ENCODE measurements at regions not wholly inside any gene's neighbourhood (a gene's known extent, or its start where the extent isn't known, plus 50 kb on each side); places are given as distances from the start of the nearest gene placed in this dataset.

GRCh38 chr5:166532456-166533220 lies 1758.8 kb upstream of the WWC1 start:
- no peak for DNase-seq (ENCODE audit: extremely low read depth in 1 of 11, low read depth in 9 of 11, low spot score in 4 of 11)

GRCh38 chr5:166535641-166536040 lies 1755.8 kb upstream of the WWC1 start:
- no peak for DNase-seq (ENCODE audit: extremely low read depth in 1 of 11, low read depth in 9 of 11, low spot score in 4 of 11)

- DNase-seq (ENCODE audit: extremely low read depth in 1 of 11, low read depth in 9 of 11, low spot score in 4 of 11): no peak
These were observed 1751.3 kb upstream of the WWC1 start for GRCh38 chr5:166540156-166540555.

GRCh38 chr5:166551384-166551783 lies 1740.1 kb upstream of the WWC1 start:
- no peak for DNase-seq (ENCODE audit: extremely low read depth in 1 of 11, low read depth in 9 of 11, low spot score in 4 of 11)

GRCh38 chr5:166553778-166554177 lies 1737.7 kb upstream of the WWC1 start:
- DNase-seq (ENCODE audit: extremely low read depth in 1 of 11, low read depth in 9 of 11, low spot score in 4 of 11): no peak

GRCh38 chr5:166561759-166562158 lies 1729.7 kb upstream of the WWC1 start:
- DNase-seq (ENCODE audit: extremely low read depth in 1 of 11, low read depth in 9 of 11, low spot score in 4 of 11): no peak

GRCh38 chr5:166562246-166562645 lies 1729.2 kb upstream of the WWC1 start:
- no peak for DNase-seq (ENCODE audit: extremely low read depth in 1 of 11, low read depth in 9 of 11, low spot score in 4 of 11)

GRCh38 chr5:166566725-166567124 lies 1724.7 kb upstream of the WWC1 start:
- peak in 2 of 11 donors; percentile 0 to 1 for DNase-seq (ENCODE audit: extremely low read depth in 1 of 11, low read depth in 9 of 11, low spot score in 4 of 11)

GRCh38 chr5:166570865-166571264 lies 1720.6 kb upstream of the WWC1 start:
- DNase-seq (ENCODE audit: extremely low read depth in 1 of 11, low read depth in 9 of 11, low spot score in 4 of 11): no peak

GRCh38 chr5:166571668-166572067 lies 1719.8 kb upstream of the WWC1 start:
- no peak for DNase-seq (ENCODE audit: extremely low read depth in 1 of 11, low read depth in 9 of 11, low spot score in 4 of 11)

- DNase-seq (ENCODE audit: extremely low read depth in 1 of 11, low read depth in 9 of 11, low spot score in 4 of 11): no peak
These were observed 1715.1 kb upstream of the WWC1 start for GRCh38 chr5:166576323-166576722.

- no peak for DNase-seq (ENCODE audit: extremely low read depth in 1 of 11, low read depth in 9 of 11, low spot score in 4 of 11)
These were observed 1709.6 kb upstream of the WWC1 start for GRCh38 chr5:166581826-166582225.

GRCh38 chr5:166582416-166582815 lies 1709.0 kb upstream of the WWC1 start:
- no peak for DNase-seq (ENCODE audit: extremely low read depth in 1 of 11, low read depth in 9 of 11, low spot score in 4 of 11)

- DNase-seq (ENCODE audit: extremely low read depth in 1 of 11, low read depth in 9 of 11, low spot score in 4 of 11): no peak
These were observed 1696.9 kb upstream of the WWC1 start for GRCh38 chr5:166594567-166594966.

- DNase-seq (ENCODE audit: extremely low read depth in 1 of 11, low read depth in 9 of 11, low spot score in 4 of 11): no peak
These were observed 1696.0 kb upstream of the WWC1 start for GRCh38 chr5:166595274-166595951.

- no peak for DNase-seq (ENCODE audit: extremely low read depth in 1 of 11, low read depth in 9 of 11, low spot score in 4 of 11)
These were observed 1695.4 kb upstream of the WWC1 start for GRCh38 chr5:166596043-166596442.

GRCh38 chr5:166602271-166602670 lies 1689.2 kb upstream of the WWC1 start:
- DNase-seq (ENCODE audit: extremely low read depth in 1 of 11, low read depth in 9 of 11, low spot score in 4 of 11): no peak

GRCh38 chr5:166617507-166617906 lies 1673.9 kb upstream of the WWC1 start:
- DNase-seq (ENCODE audit: extremely low read depth in 1 of 11, low read depth in 9 of 11, low spot score in 4 of 11): no peak

- DNase-seq (ENCODE audit: extremely low read depth in 1 of 11, low read depth in 9 of 11, low spot score in 4 of 11): no peak
These were observed 1672.9 kb upstream of the WWC1 start for GRCh38 chr5:166618526-166618925.

GRCh38 chr5:166624573-166624972 lies 1666.9 kb upstream of the WWC1 start:
- DNase-seq (ENCODE audit: extremely low read depth in 1 of 11, low read depth in 9 of 11, low spot score in 4 of 11): no peak

Data from renal cortex interstitium (tissue), 11 donors.